ENCODE measurements at regions not wholly inside any gene's neighbourhood (a gene's known extent, or its start where the extent isn't known, plus 50 kb on each side); places are given as distances from the start of the nearest gene placed in this dataset.

DNA sequence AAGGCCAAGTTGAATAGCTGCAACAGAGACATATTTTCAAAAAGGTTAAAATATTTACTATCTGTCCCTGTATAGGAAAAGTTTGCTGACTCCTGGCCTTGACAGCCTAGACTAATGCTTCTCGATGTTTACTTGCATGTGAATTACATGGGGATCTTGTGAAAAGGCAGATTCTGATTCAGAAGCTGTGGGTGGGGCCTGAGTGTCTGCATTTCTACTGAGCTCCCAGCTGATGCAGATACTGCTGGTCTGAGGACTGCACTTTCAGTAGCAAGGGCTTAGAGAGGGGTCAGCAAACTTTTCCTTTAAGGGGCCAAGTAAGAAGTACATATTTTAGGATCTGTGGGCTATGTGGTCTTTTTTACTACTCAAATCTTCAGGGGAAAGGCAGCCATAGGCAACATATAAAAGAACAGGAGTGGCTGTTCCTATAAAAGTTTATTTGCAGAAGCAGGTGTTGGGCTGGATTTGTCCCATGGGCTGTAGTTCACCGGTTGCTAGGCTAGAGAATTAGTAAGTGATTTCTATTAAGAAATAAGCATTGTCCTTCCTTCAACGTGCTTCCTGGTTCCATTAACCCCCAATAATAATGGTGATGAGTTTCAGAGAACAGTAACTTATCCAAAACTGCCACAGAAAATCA lies 97.2 kb upstream of the PDE5A start:
- DNase-seq (ENCODE audit: low spot score), result no peak
- TF ChIP-seq CTCF (IDR thresholded peaks at IDR 0.05; ENCODE audit: borderline replicate concordance, control extremely low read depth, extremely low read depth, insufficient read depth, missing control alignments), result no peak
- in situ Hi-C loops (cut with MboI; ENCODE audit: low sequenced_read_pairs, unreplicated experiment), result no loop called here

DNA sequence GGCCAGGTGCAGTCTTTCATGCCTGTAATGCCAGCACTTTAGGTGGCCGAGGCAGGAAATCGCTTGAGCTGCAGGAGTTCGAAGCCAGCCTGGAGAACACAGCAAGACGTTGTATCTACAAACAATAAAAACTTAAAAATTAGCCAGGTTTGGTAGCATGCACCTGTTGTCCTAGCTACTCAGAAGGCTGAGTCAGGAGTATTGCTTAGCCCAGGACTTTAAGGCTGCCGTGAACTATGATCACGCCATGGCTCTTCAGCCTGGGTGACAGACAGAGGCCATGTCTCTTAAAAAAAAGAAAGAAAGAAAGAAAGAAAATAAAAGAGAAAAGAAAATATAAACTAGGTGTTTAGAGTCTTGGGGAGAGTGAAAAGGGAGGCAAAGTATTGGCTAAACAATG lies 96.4 kb upstream of the PDE5A start:
- in situ Hi-C loops (cut with MboI; ENCODE audit: low sequenced_read_pairs, unreplicated experiment), result no loop called here
- TF ChIP-seq CTCF (IDR thresholded peaks at IDR 0.05; ENCODE audit: borderline replicate concordance, control extremely low read depth, extremely low read depth, insufficient read depth, missing control alignments), result no peak
- DNase-seq (ENCODE audit: low spot score), result no peak

GRCh38 chr4:119722670-119723069 lies 94.1 kb upstream of the PDE5A start:
- no peak for TF ChIP-seq CTCF (IDR thresholded peaks at IDR 0.05; ENCODE audit: borderline replicate concordance, control extremely low read depth, extremely low read depth, insufficient read depth, missing control alignments)
- in situ Hi-C loops (cut with MboI; ENCODE audit: low sequenced_read_pairs, unreplicated experiment), result no loop called here

GRCh38 chr4:119721878-119722277 lies 93.3 kb upstream of the PDE5A start:
- in situ Hi-C loops (cut with MboI; ENCODE audit: low sequenced_read_pairs, unreplicated experiment), result no loop called here
- DNase-seq (ENCODE audit: low spot score), result no peak

More at GRCh38 chr4:119722670-119723069, 94.1 kb upstream of the PDE5A start:
- no peak for DNase-seq (ENCODE audit: low spot score)

GRCh38 chr4:119715490-119716445 lies 87.2 kb upstream of the PDE5A start:
- no peak for DNase-seq (ENCODE audit: low spot score)
- TF ChIP-seq CTCF (IDR thresholded peaks at IDR 0.05; ENCODE audit: borderline replicate concordance, control extremely low read depth, extremely low read depth, insufficient read depth, missing control alignments), result no peak
- in situ Hi-C loops (cut with MboI; ENCODE audit: low sequenced_read_pairs, unreplicated experiment), result no loop called here

More at GRCh38 chr4:119721878-119722277, 93.3 kb upstream of the PDE5A start:
- TF ChIP-seq CTCF (IDR thresholded peaks at IDR 0.05; ENCODE audit: borderline replicate concordance, control extremely low read depth, extremely low read depth, insufficient read depth, missing control alignments), result no peak

DNA sequence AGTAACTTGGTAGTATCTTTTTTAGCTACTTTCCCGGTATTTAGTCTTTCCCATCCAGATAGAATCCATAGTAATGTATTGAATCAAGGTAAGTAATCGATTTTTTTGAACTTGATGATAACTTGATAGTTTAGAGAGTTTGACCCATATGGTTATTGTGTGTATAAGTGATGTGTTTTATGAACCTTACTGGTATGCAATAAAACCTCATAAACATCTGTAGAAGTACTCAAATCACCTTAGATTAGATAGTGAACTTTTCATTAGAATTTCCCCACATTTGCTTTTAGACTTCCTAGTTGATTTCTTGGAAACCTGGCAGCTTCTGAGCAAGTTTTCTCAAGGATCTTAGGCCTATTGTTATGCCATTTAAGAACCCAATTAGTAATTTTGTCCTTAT lies 80.8 kb upstream of the PDE5A start:
- DNase-seq (ENCODE audit: low spot score), result no peak
- no peak for TF ChIP-seq CTCF (IDR thresholded peaks at IDR 0.05; ENCODE audit: borderline replicate concordance, control extremely low read depth, extremely low read depth, insufficient read depth, missing control alignments)
- in situ Hi-C loops (cut with MboI; ENCODE audit: low sequenced_read_pairs, unreplicated experiment), result no loop called here

Measured in GM13976 (cell line).